GM18507 (cell line): ENCODE measurements at regions not wholly inside any gene's neighbourhood (a gene's known extent, or its start where the extent isn't known, plus 50 kb on each side); places are given as distances from the start of the nearest gene placed in this dataset.
"Not testable (repeated sequence)": the region's sequence is repeated elsewhere in the genome, so short reads cannot be mapped to it uniquely, and the experiment has no call there.

ENCODE experiments used
- DNase-seq: peaks from one replicate; pipeline ENCODE4 v3.0.0; 2011; ENCODE audit warnings: low read depth; ENCODE audit not compliant: insufficient read length; ENCODE audit errors: extremely low spot score
- FAIRE-seq: peaks from 2 replicates; lab custom pipeline; 2011; peaks lifted over from hg19 to GRCh38; lab: Jason Lieb, UNC

GRCh38 chr15:98292442-98293240 lies 332.1 kb downstream of the ARRDC4 start:
- FAIRE-seq (no peak), DNase-seq (peak; percentile 20)

- FAIRE-seq (no peak), DNase-seq (no peak)
These were observed 333.6 kb downstream of the ARRDC4 start for GRCh38 chr15:98294126-98294525.

- not testable (repeated sequence) for DNase-seq, FAIRE-seq
These were observed 334.7 kb downstream of the ARRDC4 start for GRCh38 chr15:98295101-98295759.

- FAIRE-seq, result no peak
- no peak for DNase-seq
These were observed 336.1 kb downstream of the ARRDC4 start for GRCh38 chr15:98296653-98297052.

- DNase-seq (no peak), FAIRE-seq (no peak)
These were observed 343.9 kb downstream of the ARRDC4 start for GRCh38 chr15:98304371-98304770.

DNA sequence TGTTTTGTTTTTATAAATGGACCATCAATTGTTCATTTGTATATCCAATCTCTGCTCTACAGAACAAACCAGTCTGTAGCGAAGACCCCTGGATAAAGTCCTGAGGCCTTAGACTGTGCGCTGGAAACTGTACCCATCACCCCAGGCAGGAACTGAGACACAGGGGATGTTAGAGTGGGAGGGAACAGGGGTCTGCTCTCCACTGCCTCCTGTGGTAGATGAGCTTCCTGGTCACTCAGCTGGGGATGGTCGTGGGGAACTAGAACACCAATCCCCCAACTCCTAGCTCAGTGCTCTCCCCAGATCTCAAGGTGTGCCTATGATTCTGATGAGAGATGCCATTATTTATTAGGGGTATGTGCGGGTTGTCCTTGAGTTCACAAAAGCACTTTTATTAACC lies 340.2 kb upstream of the IGF1R start:
- FAIRE-seq, result no peak
- DNase-seq, result no peak

DNA sequence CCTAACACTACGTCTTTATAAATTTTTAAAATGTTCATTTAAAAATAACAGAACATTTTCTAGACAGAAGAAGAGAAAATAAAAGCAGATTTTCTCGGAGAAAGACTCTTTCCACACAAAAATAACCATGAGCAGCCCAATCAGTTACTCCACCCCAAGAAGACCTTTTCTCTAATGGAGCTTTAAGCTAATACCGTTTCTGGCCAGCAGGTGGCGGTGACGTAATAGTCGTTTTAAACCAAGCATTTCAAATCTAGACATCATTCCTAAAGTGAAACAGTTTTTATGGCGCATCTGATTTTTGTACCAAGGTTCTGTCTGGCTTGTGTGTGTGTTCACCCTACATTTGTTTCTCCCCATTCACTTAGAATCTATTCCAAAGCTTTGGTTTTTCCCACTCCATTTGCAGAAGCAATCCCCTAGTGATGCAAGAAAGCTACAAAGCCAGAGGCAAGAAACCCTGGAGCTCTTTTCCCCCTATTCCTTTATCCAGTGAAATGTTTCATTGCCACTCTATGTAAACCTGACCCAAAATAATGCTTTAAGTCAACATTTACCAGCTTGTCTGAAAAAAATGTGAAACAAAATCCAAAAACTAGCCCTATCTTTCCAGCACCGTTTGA lies 336.7 kb upstream of the IGF1R start:
- FAIRE-seq, result peak; percentile 83
- peak; percentile 30 for DNase-seq

GRCh38 chr15:98312913-98313312 lies 335.4 kb upstream of the IGF1R start:
- DNase-seq (no peak), FAIRE-seq (no peak)

GRCh38 chr15:98315971-98316370 lies 332.4 kb upstream of the IGF1R start:
- DNase-seq, result no peak
- no peak for FAIRE-seq

DNA sequence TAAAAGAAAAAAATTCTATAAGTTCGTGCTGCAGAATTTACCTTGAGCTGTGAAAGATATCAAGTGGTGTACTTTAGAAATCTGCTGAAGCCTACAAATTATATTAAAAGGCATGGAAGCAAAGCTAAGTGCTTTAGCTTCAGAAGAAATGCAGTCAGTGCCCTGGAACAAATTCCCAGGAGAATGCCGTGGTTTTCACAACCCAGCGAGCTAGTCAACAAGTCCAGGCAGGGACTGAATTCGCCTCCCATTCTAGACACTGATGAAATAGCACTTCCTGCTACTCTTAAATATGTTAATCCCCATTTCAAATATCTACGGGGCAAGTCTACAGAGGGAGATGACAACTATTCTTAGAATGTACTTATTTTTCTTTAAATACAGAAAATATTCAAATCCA lies 326.4 kb upstream of the IGF1R start:
- DNase-seq (no peak), FAIRE-seq (no peak)

DNA sequence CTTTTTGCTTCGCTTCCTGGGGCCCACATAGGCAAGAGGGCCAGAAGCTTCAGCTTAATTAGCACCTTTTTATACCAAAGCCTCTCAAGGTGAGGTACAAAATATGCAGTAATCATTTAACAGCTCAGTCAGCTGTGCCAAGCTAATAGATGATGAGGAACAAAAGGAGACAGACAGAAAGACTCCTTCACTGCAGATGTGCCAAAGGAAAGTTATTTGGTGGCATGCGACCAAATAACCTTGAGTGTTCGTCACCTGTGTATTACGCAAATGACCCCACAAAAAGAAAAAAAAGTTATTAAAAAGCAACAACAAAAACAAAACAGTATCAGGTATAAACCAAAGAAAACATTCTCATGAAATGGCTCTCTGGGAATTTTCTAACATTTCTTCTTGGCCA lies 325.8 kb upstream of the IGF1R start:
- no peak for DNase-seq
- FAIRE-seq, result no peak

DNA sequence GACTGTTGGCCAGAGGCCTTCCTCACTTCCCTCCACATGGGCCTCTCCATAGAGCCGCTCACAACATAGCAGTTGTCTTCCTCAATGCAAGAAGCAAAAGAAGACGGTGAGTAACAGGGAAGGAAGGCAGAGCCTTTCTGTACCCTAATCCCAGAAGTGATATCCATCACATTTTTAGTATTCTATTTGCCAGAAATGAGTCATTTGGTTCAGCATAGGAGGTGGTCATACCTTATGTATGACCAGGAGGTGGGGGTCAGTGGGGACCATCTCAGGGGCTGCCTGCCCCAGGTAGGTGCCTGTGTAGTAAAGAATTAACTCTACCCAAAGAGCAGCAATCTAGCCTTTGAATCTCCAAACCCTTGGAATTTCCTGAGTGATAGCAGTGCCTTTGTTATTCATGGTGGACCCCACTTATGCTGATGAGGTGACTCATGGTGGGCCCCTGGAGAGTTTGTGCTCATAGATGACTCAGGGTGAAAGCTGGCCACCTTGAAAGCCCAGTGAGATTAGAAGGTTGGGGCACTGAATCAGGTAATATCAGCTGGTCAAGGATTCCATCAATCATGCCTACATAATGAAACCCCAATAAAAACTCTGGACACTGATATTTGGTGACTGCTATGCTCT lies 323.9 kb upstream of the IGF1R start:
- DNase-seq, result no peak
- FAIRE-seq, result no peak

DNA sequence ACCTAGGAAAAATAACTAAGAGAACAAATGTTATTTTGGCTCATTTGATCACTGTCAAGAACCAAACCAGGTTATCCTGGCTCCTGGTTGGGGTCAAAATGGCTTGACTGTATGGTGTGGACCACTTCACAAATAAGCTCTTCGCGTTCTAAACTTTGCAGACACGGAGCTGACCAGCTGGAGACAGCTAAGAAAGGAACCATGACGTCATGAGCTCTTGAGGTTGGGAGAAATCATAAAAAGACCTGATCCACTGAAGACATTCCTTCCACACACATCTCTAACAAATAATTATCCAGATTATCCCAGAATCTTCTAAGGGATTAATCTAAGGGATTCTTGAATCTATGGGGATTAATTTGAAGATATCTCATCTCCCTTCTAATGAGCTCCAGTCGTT lies 321.5 kb upstream of the IGF1R start:
- FAIRE-seq, result no peak
- DNase-seq, result no peak

DNA sequence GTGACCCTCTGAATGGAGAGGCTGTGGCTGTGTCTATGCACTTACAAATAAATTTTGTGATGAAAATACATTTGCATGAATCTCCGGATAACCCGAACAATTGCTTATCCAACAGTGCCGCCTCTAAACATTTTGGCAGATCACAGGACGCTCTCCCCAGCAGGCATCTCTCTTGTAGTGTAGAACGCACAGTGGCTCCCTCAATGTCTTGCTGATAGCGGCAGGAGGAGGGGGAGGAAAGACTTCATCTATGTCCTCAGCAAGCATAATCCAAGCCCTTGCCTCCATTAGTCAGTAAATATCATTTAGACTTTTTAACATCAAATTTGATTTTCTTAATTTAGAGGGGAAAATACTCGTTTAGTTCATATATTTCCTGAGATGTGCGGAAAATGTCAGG lies 318.1 kb upstream of the IGF1R start:
- no peak for DNase-seq
- FAIRE-seq, result no peak

GRCh38 chr15:98330692-98331435 lies 317.5 kb upstream of the IGF1R start:
- DNase-seq (no peak), FAIRE-seq (no peak)

DNA sequence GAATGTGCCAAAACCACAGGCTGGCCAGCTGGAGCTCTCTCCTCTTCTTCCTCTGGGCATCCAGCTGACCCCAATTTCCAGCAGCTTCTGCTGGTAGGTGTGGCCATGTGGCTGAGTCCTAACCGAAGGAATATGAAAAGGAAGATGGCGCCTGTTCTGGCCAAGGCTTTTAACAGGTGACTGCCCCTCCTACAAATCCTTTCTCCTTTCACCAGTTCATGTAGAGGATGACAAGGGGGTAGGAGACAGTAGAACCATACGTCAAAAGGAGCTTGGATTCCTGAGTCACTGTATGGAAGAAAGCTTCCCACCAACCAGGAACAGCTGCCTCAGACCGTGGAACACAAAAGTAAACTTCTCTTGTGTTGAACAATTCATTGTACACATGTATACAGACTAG lies 316.7 kb upstream of the IGF1R start:
- DNase-seq (no peak), FAIRE-seq (no peak)

DNA sequence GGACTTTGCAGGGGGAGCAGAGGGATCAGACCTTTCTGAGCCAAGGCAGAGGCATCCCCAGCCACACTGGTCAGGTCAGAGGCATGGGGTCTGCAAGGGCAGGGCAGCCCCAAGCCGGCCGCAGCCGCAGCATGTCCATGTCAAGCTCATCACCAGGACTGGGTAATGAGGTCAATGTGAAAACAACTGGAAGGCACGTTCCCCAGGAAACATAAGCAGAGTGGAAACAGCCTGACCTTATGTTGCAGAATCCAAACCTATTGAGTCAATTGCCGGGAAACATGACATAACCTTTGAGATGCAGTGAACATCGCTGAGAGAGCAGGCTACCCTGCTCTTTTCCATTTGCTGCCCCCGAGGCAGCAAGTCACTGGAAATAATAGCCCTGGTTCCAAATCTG lies 315.1 kb upstream of the IGF1R start:
- no peak for DNase-seq
- FAIRE-seq, result no peak

DNA sequence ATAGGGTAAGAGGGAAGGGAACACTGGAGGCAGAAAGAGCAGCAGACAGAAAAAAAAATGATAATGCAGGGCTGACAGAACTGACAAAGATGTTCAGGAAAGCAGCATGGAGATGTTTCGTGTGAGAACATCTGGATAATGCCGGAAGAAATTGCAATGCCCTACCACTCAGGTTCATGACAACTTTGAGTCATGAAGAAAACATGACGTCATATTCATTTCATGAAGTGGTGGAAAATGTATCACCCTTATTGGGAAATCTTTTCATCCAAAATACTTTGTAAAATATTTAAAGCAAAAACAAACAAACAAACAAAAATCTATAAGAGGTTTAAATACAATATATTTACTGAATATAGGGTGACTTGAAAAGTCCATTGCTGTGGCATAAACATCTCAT lies 305.4 kb upstream of the IGF1R start:
- DNase-seq (no peak), FAIRE-seq (no peak)

DNA sequence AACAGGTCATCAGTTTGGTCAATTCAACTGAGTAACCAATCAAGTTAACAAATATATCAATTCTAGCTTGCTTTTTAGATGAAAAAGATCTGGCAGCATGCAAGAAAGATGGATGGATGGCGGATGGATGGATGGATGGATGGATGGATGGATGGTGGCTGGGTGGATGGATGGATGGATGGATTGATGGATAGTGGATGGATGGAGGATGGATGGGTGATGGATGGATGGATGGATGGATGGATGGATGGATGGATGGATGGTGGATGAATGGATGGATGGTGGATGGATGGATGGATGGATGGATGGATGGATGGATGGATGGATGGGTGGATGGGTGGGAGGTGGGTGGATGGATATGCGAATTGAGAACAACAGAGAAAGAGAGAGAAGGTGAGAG lies 303.7 kb upstream of the IGF1R start:
- FAIRE-seq, result no peak
- DNase-seq, result no peak

DNA sequence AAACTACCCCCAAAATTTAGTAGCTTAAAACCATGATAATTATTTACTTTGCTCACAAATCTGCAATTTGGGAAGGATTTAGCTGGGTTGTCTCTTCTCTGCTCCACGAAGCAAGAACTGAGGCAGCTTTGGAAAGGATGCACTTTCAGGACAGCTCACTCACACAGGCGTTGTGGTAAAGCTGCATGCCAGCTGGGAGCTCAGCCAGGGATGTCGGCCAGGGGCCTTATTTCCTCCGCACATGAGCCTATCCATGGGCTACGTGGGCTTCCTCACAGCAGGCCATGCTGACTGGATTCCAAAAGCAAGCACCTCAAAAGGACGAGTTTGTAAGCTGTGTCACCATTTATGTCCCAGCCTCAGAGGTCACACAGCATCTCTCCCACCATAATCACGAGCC lies 301.3 kb upstream of the IGF1R start:
- DNase-seq, result no peak
- FAIRE-seq, result no peak
